ENCODE measurements at regions not wholly inside any gene's neighbourhood (a gene's known extent, or its start where the extent isn't known, plus 50 kb on each side); places are given as distances from the start of the nearest gene placed in this dataset.

DNA sequence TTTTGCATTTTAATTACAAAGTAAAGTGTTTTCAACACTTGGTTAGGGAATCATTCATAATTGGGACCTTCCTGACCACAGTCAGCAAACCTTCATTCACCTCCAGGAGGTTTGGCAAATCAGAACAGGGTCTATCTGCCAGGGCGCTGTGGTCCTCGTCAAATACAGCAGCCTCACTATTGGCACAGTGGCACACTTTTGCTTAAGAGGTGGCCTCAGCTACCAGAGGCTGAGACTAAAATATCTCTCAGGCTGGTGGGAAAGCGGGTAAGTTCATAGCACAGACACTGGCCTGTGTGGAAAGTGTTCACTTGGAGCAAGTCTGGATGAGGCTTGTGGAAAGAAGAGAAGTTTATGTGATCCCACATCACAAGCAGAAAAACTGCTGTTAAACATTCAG is 268.6 kb upstream of the DAPK1 start:
- intact Hi-C loops (cut with DNase I; ENCODE audit: low total_unique reads) = no loop called here
- Histone ChIP-seq H3K36me3 (no peaks in the 10 kb centered on the region), H3K27me3 (no peaks in the 10 kb centered on the region), H3K9me3 (no peaks in the 10 kb centered on the region), H3K4me3 (no peak overlapping the region), H3K27ac (no peak overlapping the region), H3K4me1 (peaks cover 0 to 5% (median 0%) of the 10 kb centered on the region in 4 donors)
- DNase-seq = no peak
- TF ChIP-seq, protein P1, sequence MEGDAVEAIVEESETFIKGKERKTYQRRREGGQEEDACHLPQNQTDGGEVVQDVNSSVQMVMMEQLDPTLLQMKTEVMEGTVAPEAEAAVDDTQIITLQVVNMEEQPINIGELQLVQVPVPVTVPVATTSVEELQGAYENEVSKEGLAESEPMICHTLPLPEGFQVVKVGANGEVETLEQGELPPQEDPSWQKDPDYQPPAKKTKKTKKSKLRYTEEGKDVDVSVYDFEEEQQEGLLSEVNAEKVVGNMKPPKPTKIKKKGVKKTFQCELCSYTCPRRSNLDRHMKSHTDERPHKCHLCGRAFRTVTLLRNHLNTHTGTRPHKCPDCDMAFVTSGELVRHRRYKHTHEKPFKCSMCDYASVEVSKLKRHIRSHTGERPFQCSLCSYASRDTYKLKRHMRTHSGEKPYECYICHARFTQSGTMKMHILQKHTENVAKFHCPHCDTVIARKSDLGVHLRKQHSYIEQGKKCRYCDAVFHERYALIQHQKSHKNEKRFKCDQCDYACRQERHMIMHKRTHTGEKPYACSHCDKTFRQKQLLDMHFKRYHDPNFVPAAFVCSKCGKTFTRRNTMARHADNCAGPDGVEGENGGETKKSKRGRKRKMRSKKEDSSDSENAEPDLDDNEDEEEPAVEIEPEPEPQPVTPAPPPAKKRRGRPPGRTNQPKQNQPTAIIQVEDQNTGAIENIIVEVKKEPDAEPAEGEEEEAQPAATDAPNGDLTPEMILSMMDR (IDR thresholded peaks at IDR 0.05) = no peak

DNA sequence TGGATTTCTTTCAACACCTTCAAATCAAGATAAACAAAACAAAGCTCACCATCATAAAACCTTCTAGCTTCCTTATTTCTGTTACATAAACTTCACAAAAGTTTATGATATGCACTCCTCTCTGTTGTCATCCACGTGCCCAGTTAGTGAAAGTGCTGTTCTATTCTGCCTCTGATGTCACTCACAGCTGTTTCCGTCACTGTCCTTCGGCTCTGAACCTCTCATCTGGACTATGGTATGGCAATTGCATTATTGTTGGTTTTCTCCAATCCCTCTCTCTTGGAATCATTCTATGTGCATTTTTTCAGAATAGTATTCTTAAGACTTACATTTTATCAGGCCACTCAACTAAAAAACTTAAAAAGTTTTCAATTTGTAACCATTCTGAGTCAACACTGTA is 264.2 kb upstream of the DAPK1 start:
- no peaks in the 10 kb centered on the region for H3K36me3 ChIP-seq
- H3K9me3 ChIP-seq = no peaks in the 10 kb centered on the region
- no peak overlapping the region for H3K27ac ChIP-seq
- peaks cover 0 to 13% (median 2%) of the 10 kb centered on the region in 4 donors for H3K4me1 ChIP-seq
- H3K27me3 ChIP-seq = no peaks in the 10 kb centered on the region
- intact Hi-C loops (cut with DNase I; ENCODE audit: low total_unique reads) = no loop called here
- no peak for DNase-seq
- no peak overlapping the region for H3K4me3 ChIP-seq
- TF ChIP-seq, protein P1 (IDR thresholded peaks at IDR 0.05) = no peak

DNA sequence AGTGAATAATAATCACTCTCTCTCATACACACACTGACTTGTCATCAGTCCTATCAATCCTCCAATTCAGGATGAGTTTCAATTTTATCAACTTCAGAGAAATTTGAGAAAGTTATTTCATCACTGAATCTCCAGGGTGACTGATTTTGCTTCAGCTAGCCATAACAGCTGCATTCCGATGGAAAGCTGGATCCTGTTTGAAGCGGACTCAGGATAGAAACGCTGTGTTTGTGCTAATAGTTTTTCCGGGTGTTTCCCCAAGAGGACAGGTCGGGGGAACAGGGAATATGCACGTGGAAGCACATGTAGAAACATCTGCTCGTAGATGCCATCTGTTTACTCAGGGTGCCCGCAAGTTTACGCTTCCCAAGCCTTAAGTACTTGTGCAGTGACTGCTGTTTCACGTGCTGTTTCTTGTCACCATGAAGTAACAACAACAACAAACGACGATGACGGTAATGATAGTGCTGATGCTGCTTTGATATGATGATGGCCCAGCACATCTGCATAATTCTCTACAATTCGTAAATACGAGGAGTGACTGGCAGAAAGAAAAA is 263.7 kb upstream of the DAPK1 start:
- DNase-seq = no peak
- TF ChIP-seq, protein P1 (IDR thresholded peaks at IDR 0.05) = no peak
- H3K9me3 ChIP-seq = no peaks in the 10 kb centered on the region
- H3K27me3 ChIP-seq = no peaks in the 10 kb centered on the region
- H3K27ac ChIP-seq = no peak overlapping the region
- intact Hi-C loops (cut with DNase I; ENCODE audit: low total_unique reads) = no loop called here
- no peaks in the 10 kb centered on the region for H3K36me3 ChIP-seq
- peaks cover 0 to 18% (median 2%) of the 10 kb centered on the region in 4 donors for H3K4me1 ChIP-seq
- no peak overlapping the region for H3K4me3 ChIP-seq

DNA sequence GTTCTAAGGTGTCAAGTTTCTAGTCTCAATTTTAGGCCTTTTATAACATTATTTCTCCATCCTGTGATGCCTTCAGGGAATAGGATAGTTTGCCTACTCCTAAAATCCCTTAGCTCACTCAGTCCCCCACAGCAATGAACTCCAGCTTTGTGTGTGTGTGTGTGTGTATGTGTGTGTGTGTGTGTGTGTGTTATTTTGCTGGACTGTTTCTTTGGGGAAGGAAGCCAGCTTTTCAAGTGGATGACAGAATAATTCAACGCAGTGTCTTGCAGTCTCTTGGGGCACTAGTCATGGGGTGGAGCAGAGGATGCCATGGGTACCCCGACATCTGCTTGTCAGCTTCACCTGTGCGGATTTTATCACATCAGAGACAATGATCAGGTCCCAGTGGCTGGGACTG is 262.8 kb upstream of the DAPK1 start:
- no peaks in the 10 kb centered on the region for H3K27me3 ChIP-seq
- no peaks in the 10 kb centered on the region for H3K9me3 ChIP-seq
- H3K36me3 ChIP-seq = no peaks in the 10 kb centered on the region
- no peak overlapping the region for H3K27ac ChIP-seq
- DNase-seq = no peak
- TF ChIP-seq, protein P1 (IDR thresholded peaks at IDR 0.05) = no peak
- intact Hi-C loops (cut with DNase I; ENCODE audit: low total_unique reads) = no loop called here
- H3K4me1 ChIP-seq = peaks cover 0 to 25% (median 2%) of the 10 kb centered on the region in 4 donors
- no peak overlapping the region for H3K4me3 ChIP-seq

DNA sequence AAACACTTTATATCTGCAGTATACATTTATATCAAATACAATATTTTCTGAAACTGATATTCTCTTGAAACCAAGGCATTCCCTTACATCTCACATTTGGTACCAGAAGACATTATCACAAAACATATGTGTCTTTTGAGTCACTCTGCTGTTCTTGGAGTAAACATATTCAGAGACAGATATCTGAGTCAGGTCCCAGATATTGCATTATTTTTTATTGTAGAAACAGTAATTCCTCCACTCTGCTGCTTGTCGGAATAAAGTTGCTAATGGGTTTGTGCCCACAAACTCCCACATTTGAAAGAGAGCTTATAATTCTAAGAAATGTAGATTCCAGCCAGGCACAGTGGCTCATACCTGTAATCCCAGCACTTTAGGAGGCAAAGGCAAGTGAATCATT is 261.1 kb upstream of the DAPK1 start:
- DNase-seq = no peak
- TF ChIP-seq, protein P1 (IDR thresholded peaks at IDR 0.05) = no peak
- H3K4me3 ChIP-seq = no peak overlapping the region
- no peaks in the 10 kb centered on the region for H3K9me3 ChIP-seq
- peaks cover 0 to 25% (median 2%) of the 10 kb centered on the region in 4 donors for H3K4me1 ChIP-seq
- no peak overlapping the region for H3K27ac ChIP-seq
- H3K27me3 ChIP-seq = no peaks in the 10 kb centered on the region
- intact Hi-C loops (cut with DNase I; ENCODE audit: low total_unique reads) = no loop called here
- no peaks in the 10 kb centered on the region for H3K36me3 ChIP-seq

DNA sequence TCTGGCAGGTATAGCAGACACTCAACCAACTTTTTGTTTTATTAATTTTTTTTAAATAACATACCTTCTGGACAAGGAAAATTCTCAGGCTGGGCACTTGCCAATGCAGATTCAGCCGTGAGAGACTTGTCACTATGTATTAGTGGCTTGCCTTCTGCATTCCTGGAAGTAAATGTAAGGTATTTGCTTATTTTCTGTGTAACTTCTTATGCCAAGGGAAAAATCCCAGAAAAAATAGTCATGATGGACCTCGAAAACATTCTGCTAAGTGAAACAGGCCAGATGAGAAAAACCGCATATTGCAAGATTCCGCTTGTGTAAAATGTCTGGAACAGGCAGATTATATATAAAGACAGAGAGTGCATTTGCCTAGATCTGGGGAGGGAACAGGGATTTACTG is 260.3 kb upstream of the DAPK1 start:
- TF ChIP-seq, protein P1 (IDR thresholded peaks at IDR 0.05) = no peak
- intact Hi-C loops (cut with DNase I; ENCODE audit: low total_unique reads) = no loop called here
- Histone ChIP-seq H3K4me1 (peaks cover 0 to 25% (median 2%) of the 10 kb centered on the region in 4 donors), H3K27me3 (no peaks in the 10 kb centered on the region), H3K27ac (no peak overlapping the region), H3K9me3 (no peaks in the 10 kb centered on the region), H3K36me3 (no peaks in the 10 kb centered on the region), H3K4me3 (no peak overlapping the region)
- DNase-seq = no peak

All from tibial artery (tissue), 4 donors.